ENCODE measurements at regions not wholly inside any gene's neighbourhood (a gene's known extent, or its start where the extent isn't known, plus 50 kb on each side); places are given as distances from the start of the nearest gene placed in this dataset. TPM values are rescaled to one million over a fixed set of nuclear protein-coding genes. Genes with fewer than 3 reads are reported as not detected.

- H3K27me3 ChIP-seq: no peaks in the 10 kb centered on the region
- no peak for DNase-seq (ENCODE audit: low spot score in 2 of 2)
- no peak overlapping the region for H3K27ac ChIP-seq
- 41 to 93% methylated on average over 1 of the region's 1 CpG for WGBS, 2 donors
- peaks cover 0 to 9% (median 4%) of the 10 kb centered on the region in 4 donors for H3K4me1 ChIP-seq
- peaks cover 0 to 14% (median 0%) of the 10 kb centered on the region in 4 donors for H3K9me3 ChIP-seq
- TF ChIP-seq EP300 (IDR thresholded peaks at IDR 0.05) (no peak), POLR2A (IDR thresholded peaks at IDR 0.05) (no peak), CTCF (IDR thresholded peaks at IDR 0.05) (no peak)
- no peak overlapping the region for H3K4me3 ChIP-seq
- no peaks in the 10 kb centered on the region for H3K36me3 ChIP-seq
Observed at GRCh38 chr9:129232839-129233591, 55.0 kb upstream of the IER5L start.

GRCh38 chr9:129231759-129232158 lies 53.7 kb upstream of the IER5L start:
- Histone ChIP-seq H3K4me3 (no peak overlapping the region), H3K27me3 (no peaks in the 10 kb centered on the region), H3K4me1 (peaks cover 0 to 1% (median 0%) of the 10 kb centered on the region in 4 donors), H3K36me3 (no peaks in the 10 kb centered on the region), H3K9me3 (peaks cover 0 to 14% (median 0%) of the 10 kb centered on the region in 4 donors), H3K27ac (no peak overlapping the region)
- 83 to 94% methylated on average over 8 of the region's 9 CpGs for WGBS, 2 donors
- no peak for TF ChIP-seq POLR2A (IDR thresholded peaks at IDR 0.05)
- TF ChIP-seq EP300 (IDR thresholded peaks at IDR 0.05): no peak
- TF ChIP-seq CTCF (IDR thresholded peaks at IDR 0.05): no peak
- DNase-seq (ENCODE audit: low spot score in 2 of 2): no peak

- Histone ChIP-seq H3K4me1 (peaks cover 0 to under 1% (median 0%) of the 10 kb centered on the region in 4 donors), H3K27ac (no peak overlapping the region), H3K9me3 (peaks cover 0 to 14% (median 0%) of the 10 kb centered on the region in 4 donors), H3K4me3 (no peak overlapping the region), H3K36me3 (no peaks in the 10 kb centered on the region), H3K27me3 (no peaks in the 10 kb centered on the region)
- DNase-seq (ENCODE audit: low spot score in 2 of 2): no peak
- TF ChIP-seq CTCF (IDR thresholded peaks at IDR 0.05) (no peak), POLR2A (IDR thresholded peaks at IDR 0.05) (no peak), EP300 (IDR thresholded peaks at IDR 0.05) (no peak)
- 85 to 86% methylated on average over 20 of the region's 25 CpGs for WGBS, 2 donors
Observed at GRCh38 chr9:129231022-129231739, 53.1 kb upstream of the IER5L start.

- Histone ChIP-seq H3K36me3 (no peaks in the 10 kb centered on the region), H3K9me3 (peaks cover 0 to 14% (median 0%) of the 10 kb centered on the region in 4 donors), H3K4me3 (no peak overlapping the region), H3K4me1 (peaks cover 0 to 10% (median under 1%) of the 10 kb centered on the region in 4 donors), H3K27ac (no peak overlapping the region), H3K27me3 (no peaks in the 10 kb centered on the region)
- 44 to 91% methylated on average over 2 of the region's 2 CpGs for WGBS, 2 donors
- TF ChIP-seq CTCF (IDR thresholded peaks at IDR 0.05) (no peak), POLR2A (IDR thresholded peaks at IDR 0.05) (no peak), EP300 (IDR thresholded peaks at IDR 0.05) (no peak)
- DNase-seq (ENCODE audit: low spot score in 2 of 2): no peak
Observed at GRCh38 chr9:129230302-129230701, 52.2 kb upstream of the IER5L start.

Small RNA genes lying in the stretch of these regions (small RNA-seq; reads per million reads assigned to genes)
- not detected for gene AL353803.5
- not detected for gene RN7SL159P
